ENCODE measurements at regions not wholly inside any gene's neighbourhood (a gene's known extent, or its start where the extent isn't known, plus 50 kb on each side); places are given as distances from the start of the nearest gene placed in this dataset.

GRCh38 chr2:33891616-33892015 is 292.5 kb upstream of the FAM98A start:
- intact Hi-C loops (cut with micrococcal nuclease) = no loop called here
- Histone ChIP-seq H3K27me3 (ENCODE audit: low read length) (no peaks in the 10 kb centered on the region), H3K27ac (ENCODE audit: low read length) (no peak overlapping the region), H3F3A (ENCODE audit: low read length, unreplicated experiment) (no peaks in the 10 kb centered on the region), H4K20me1 (ENCODE audit: low read length) (no peaks in the 10 kb centered on the region), H3K79me2 (ENCODE audit: low read length) (no peaks in the 10 kb centered on the region), H3K9ac (ENCODE audit: low read length) (no peak overlapping the region), H3K4me1 (ENCODE audit: insufficient read depth, low read length) (no peaks in the 10 kb centered on the region), H3K4me3 (ENCODE audit: low read length) (no peak overlapping the region), H2AFZ (ENCODE audit: low read length) (no peak overlapping the region), H3K4me2 (ENCODE audit: low read length) (no peak overlapping the region), H3K9me2 (replicated peaks; ENCODE audit: low read length) (no peaks in the 10 kb centered on the region), H3K9me3 (ENCODE audit: low read length) (no peaks in the 10 kb centered on the region), H3K36me3 (ENCODE audit: low read depth, low read length) (no peaks in the 10 kb centered on the region)
- no peak for TF ChIP-seq EZH2 (IDR thresholded peaks at IDR 0.05; ENCODE audit: low read length, unreplicated experiment)
- no peak for TF ChIP-seq EZH2phosphoT487 (IDR thresholded peaks at IDR 0.05; ENCODE audit: borderline replicate concordance, low read length)
- no peak for TF ChIP-seq CTCF (conservative IDR thresholded peaks at IDR 0.05; ENCODE audit: low read depth, low read length)
- POLR2A ChIA-PET (ENCODE audit: unreplicated experiment) = no interaction called here
- CTCF ChIA-PET = no interaction called here
- ATAC-seq (no peak), DNase-seq (no peak)
- no TSS peak for BruUV-seq (replicated peaks)

GRCh38 chr2:33890686-33891085 is 291.6 kb upstream of the FAM98A start:
- Histone ChIP-seq H3F3A (ENCODE audit: low read length, unreplicated experiment) (no peaks in the 10 kb centered on the region), H2AFZ (ENCODE audit: low read length) (no peak overlapping the region), H3K79me2 (ENCODE audit: low read length) (no peaks in the 10 kb centered on the region), H3K4me1 (ENCODE audit: insufficient read depth, low read length) (no peaks in the 10 kb centered on the region), H3K9me3 (ENCODE audit: low read length) (no peaks in the 10 kb centered on the region), H3K4me3 (ENCODE audit: low read length) (no peak overlapping the region), H3K9ac (ENCODE audit: low read length) (no peak overlapping the region), H3K27ac (ENCODE audit: low read length) (no peak overlapping the region), H3K4me2 (ENCODE audit: low read length) (no peak overlapping the region), H3K36me3 (ENCODE audit: low read depth, low read length) (no peaks in the 10 kb centered on the region), H3K9me2 (replicated peaks; ENCODE audit: low read length) (no peaks in the 10 kb centered on the region), H3K27me3 (ENCODE audit: low read length) (no peaks in the 10 kb centered on the region), H4K20me1 (ENCODE audit: low read length) (no peaks in the 10 kb centered on the region)
- TF ChIP-seq CTCF (conservative IDR thresholded peaks at IDR 0.05; ENCODE audit: low read depth, low read length) (no peak), EZH2 (IDR thresholded peaks at IDR 0.05; ENCODE audit: low read length, unreplicated experiment) (no peak), EZH2phosphoT487 (IDR thresholded peaks at IDR 0.05; ENCODE audit: borderline replicate concordance, low read length) (no peak)
- ChIA-PET POLR2A (ENCODE audit: unreplicated experiment) (no interaction called here), CTCF (no interaction called here)
- no peak for ATAC-seq
- no TSS peak for BruUV-seq (replicated peaks)
- intact Hi-C loops (cut with micrococcal nuclease) = no loop called here
- DNase-seq = no peak

- Histone ChIP-seq H3K9ac (ENCODE audit: low read length) (no peak overlapping the region), H3K36me3 (ENCODE audit: low read depth, low read length) (no peaks in the 10 kb centered on the region), H3K4me2 (ENCODE audit: low read length) (no peak overlapping the region), H3K9me3 (ENCODE audit: low read length) (no peaks in the 10 kb centered on the region), H3K79me2 (ENCODE audit: low read length) (no peaks in the 10 kb centered on the region), H3K27me3 (ENCODE audit: low read length) (no peaks in the 10 kb centered on the region), H2AFZ (ENCODE audit: low read length) (no peak overlapping the region), H4K20me1 (ENCODE audit: low read length) (no peaks in the 10 kb centered on the region), H3K4me1 (ENCODE audit: insufficient read depth, low read length) (no peaks in the 10 kb centered on the region), H3F3A (ENCODE audit: low read length, unreplicated experiment) (no peaks in the 10 kb centered on the region), H3K27ac (ENCODE audit: low read length) (no peak overlapping the region), H3K4me3 (ENCODE audit: low read length) (no peak overlapping the region), H3K9me2 (replicated peaks; ENCODE audit: low read length) (no peaks in the 10 kb centered on the region)
- no peak for TF ChIP-seq CTCF (conservative IDR thresholded peaks at IDR 0.05; ENCODE audit: low read depth, low read length)
- no peak for TF ChIP-seq EZH2phosphoT487 (IDR thresholded peaks at IDR 0.05; ENCODE audit: borderline replicate concordance, low read length)
- no peak for TF ChIP-seq EZH2 (IDR thresholded peaks at IDR 0.05; ENCODE audit: low read length, unreplicated experiment)
- BruUV-seq (replicated peaks) = no TSS peak
- DNase-seq (no peak), ATAC-seq (no peak)
- ChIA-PET POLR2A (ENCODE audit: unreplicated experiment) (no interaction called here), CTCF (no interaction called here)
- intact Hi-C loops (cut with micrococcal nuclease) = no loop called here
Measured at GRCh38 chr2:33877348-33878016, 278.4 kb upstream of the FAM98A start.
